ENCODE measurements at regions not wholly inside any gene's neighbourhood (a gene's known extent, or its start where the extent isn't known, plus 50 kb on each side); places are given as distances from the start of the nearest gene placed in this dataset.
A peak's percentile ranks its signal among the peaks of the same experiment; 100 is the strongest.
"Not testable (repeated sequence)": the region's sequence is repeated elsewhere in the genome, so short reads cannot be mapped to it uniquely, and the experiment has no call there.

- peak; percentile 72 for DNase-seq
These were observed 227.0 kb downstream of the ADAMTS15 start for GRCh38 chr11:130675371-130675821.

GRCh38 chr11:130675917-130676316 is 227.5 kb downstream of the ADAMTS15 start:
- DNase-seq, result no peak

GRCh38 chr11:130677486-130678153 is 229.2 kb downstream of the ADAMTS15 start:
- no peak for DNase-seq

GRCh38 chr11:130679247-130679646 is 230.8 kb downstream of the ADAMTS15 start:
- DNase-seq, result no peak

GRCh38 chr11:130682471-130682870 is 233.8 kb downstream of the SNX19 start:
- not testable (repeated sequence) for DNase-seq

- no peak for DNase-seq
These were observed 226.9 kb downstream of the SNX19 start for GRCh38 chr11:130689222-130689908.

GRCh38 chr11:130691581-130691980 is 224.7 kb downstream of the SNX19 start:
- no peak for DNase-seq

GRCh38 chr11:130692220-130692619 is 224.1 kb downstream of the SNX19 start:
- no peak for DNase-seq

- no peak for DNase-seq
These were observed 222.7 kb downstream of the SNX19 start for GRCh38 chr11:130693543-130693942.

GRCh38 chr11:130694488-130695045 is 221.7 kb downstream of the SNX19 start:
- no peak for DNase-seq

GRCh38 chr11:130698174-130698573 is 218.1 kb downstream of the SNX19 start:
- DNase-seq, result no peak

GRCh38 chr11:130699561-130699960 is 216.7 kb downstream of the SNX19 start:
- no peak for DNase-seq

GRCh38 chr11:130700092-130700491 is 216.2 kb downstream of the SNX19 start:
- no peak for DNase-seq

- no peak for DNase-seq
These were observed 212.6 kb downstream of the SNX19 start for GRCh38 chr11:130703489-130704190.

- no peak for DNase-seq
These were observed 210.4 kb downstream of the SNX19 start for GRCh38 chr11:130705670-130706421.

- DNase-seq, result no peak
These were observed 209.7 kb downstream of the SNX19 start for GRCh38 chr11:130706572-130706971.

- no peak for DNase-seq
These were observed 209.1 kb downstream of the SNX19 start for GRCh38 chr11:130707217-130707616.

GRCh38 chr11:130709531-130709930 is 206.7 kb downstream of the SNX19 start:
- no peak for DNase-seq

GRCh38 chr11:130710021-130710420 is 206.3 kb downstream of the SNX19 start:
- no peak for DNase-seq

GRCh38 chr11:130710497-130711012 is 205.7 kb downstream of the SNX19 start:
- no peak for DNase-seq

GRCh38 chr11:130711193-130711592 is 205.1 kb downstream of the SNX19 start:
- DNase-seq, result no peak

GRCh38 chr11:130712480-130712879 is 203.8 kb downstream of the SNX19 start:
- DNase-seq, result no peak
